ENCODE measurements at regions not wholly inside any gene's neighbourhood (a gene's known extent, or its start where the extent isn't known, plus 50 kb on each side); places are given as distances from the start of the nearest gene placed in this dataset.

DNA sequence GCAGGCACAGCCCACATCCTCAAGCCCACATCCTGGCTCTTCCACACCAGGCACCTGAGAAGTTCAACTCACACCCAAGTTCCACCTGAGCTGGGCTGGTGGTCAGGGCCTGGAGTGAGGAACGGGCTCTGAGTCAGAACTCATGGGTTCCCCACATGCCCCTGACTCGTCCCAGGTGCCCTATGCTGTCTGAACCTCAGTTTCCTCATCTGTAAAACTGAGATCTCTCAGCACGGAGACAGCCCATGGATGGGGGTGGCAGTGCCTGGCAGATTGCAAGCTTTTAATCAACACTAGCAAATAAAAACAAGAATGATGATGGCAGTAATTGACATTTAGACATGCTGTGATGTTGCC, 307.8 kb downstream of the NDUFA10 start:
- DNase-seq (no peak), ATAC-seq (no peak)
- intact Hi-C loops (cut with DNase I, micrococcal nuclease): no loop called here

DNA sequence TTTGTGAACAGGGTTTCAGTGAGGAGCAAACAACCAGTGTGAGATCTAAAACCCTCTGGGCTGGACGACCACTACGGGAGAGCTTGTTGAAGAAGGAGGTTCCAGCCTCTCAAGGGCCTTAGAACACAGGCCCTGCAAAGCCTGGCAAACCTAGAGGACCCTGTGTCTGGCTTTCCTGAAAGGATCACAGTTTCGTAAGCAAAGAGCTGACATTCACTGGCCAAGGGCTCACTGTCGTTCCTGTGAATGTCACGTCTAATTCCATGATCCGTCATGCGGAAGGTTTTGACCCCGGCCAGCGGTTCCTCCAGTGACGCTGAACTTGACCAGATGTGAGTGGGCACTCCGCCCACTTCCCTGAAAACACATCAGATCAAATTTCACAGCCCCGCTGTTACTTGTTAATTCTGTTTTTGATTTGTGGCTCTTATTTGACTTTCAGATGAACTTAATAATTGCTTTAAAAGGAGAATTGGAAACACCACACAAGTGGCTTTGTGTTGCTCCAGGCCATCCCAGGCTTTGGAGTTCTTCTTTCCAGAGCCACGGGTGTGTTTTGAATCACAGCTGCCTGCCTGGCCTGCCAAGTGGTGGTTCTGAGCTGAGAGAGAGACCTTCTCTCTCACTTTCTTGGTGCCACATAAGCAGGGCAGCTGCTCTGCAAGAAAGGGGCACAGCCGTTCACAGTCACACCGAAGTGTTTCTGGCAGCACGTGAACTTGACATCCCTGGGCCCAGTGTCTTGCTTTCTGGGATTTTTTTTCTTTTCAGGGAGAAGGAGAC, 308.4 kb downstream of the NDUFA10 start:
- DNase-seq (peak in 1 of 2 donors; percentile 20), ATAC-seq (no peak)
- intact Hi-C loops (cut with DNase I, micrococcal nuclease): no loop called here

DNA sequence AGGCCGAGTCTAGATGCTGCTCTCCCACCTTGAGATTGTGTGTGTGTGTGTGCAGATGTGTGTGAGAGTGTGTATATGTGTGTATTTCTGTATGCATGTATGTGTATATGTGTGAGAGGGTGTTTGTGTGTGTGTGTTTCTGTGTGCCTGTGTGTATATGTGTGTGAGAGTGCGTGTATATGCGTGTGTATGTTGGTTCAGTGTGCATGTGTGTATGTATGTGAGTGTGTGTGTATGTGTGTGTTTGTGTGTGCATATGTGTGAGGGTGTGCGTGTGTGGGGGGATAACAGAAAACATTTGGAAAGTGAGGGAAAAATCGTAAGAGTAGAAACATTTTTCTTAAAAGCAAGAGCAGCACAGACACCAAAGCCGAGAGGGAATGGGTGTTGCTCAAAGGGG, 309.1 kb downstream of the NDUFA10 start:
- ATAC-seq: no peak
- intact Hi-C loops (cut with DNase I, micrococcal nuclease): no loop called here
- no peak for DNase-seq

DNA sequence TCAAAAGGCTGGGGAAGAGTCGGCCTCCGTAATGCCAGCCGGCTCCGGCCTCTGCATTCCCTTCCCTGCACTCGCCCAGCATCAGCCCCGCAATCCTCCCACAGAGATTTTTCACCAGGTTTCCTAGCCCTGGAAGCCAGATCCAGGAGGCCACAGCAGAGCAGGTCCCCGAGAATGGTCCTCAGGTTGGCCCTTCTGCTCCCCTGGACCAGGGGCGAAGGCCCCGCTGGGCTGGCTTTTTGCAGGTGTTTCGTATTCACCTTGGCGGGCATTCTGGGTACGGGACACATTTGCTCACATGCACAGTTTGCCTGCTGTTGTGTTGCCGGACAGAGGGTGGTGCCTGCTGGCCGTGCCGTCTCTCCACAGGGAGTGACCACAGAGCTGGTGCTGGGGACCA, 309.5 kb downstream of the NDUFA10 start:
- ATAC-seq: no peak
- peak in 1 of 2 donors; percentile 19 for DNase-seq
- intact Hi-C loops (cut with DNase I, micrococcal nuclease): no loop called here

DNA sequence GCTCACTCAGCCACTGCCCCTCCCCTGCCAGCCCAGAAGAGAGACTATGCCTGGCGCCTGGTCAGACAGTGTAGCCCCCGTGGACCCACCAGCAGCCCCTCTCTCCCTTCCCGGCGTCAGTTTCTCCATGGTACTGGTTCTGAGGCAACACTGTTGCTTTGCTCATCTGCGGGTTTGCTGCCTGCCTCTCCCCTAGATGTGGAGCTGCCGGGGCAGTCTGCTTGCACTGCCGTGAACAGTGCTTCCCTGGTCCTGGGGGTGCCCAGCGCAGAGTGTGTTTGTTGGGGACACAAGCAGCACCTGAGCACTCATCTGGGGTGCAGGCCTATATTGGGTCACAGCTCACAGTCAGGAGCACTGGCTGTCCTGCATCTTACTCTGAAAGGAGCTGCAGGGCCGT, 309.9 kb downstream of the NDUFA10 start:
- intact Hi-C loops (cut with DNase I, micrococcal nuclease): no loop called here
- ATAC-seq (no peak), DNase-seq (no peak)

DNA sequence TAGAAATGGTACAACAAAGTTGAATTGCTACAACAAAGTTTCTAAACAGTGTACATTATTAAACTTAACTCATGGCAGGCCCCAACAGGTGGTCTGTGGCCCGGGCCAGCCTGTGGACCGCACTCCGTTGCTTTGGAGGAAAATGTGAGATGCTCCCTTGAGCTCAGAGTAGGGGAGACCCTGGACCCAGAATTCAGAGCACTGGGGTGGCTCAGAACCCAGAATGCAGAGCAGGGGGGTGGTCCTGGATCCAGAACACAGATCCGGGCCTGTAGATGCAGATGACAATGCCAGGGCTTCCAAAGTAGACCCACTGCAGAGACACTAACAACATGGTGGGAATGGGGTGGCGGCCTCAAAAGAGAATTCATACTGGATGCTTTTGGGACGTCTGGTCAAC, 311.0 kb downstream of the NDUFA10 start:
- intact Hi-C loops (cut with DNase I, micrococcal nuclease): no loop called here
- ATAC-seq: no peak
- DNase-seq: no peak

DNA sequence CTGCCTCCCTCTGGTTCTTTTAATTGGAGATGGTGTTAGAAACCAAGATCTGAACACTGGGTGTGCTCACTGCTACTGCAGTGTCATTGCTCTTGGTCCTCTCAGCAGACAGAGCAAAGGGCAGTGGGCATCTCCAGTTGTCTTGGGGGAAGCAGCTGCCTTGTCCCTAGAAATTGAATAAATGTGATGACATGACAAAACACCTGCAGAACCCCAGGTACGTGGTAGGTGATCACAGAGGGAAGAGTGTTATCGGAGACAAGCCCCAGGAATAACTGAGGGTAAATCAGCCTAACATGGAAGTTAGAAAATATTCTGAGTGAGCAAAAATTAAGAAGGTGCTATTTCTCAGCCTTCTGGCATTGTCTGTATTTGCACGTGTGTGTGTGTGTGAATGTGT, 311.9 kb upstream of the HDAC4 start:
- no peak for DNase-seq
- intact Hi-C loops (cut with DNase I, micrococcal nuclease): no loop called here
- no peak for ATAC-seq

DNA sequence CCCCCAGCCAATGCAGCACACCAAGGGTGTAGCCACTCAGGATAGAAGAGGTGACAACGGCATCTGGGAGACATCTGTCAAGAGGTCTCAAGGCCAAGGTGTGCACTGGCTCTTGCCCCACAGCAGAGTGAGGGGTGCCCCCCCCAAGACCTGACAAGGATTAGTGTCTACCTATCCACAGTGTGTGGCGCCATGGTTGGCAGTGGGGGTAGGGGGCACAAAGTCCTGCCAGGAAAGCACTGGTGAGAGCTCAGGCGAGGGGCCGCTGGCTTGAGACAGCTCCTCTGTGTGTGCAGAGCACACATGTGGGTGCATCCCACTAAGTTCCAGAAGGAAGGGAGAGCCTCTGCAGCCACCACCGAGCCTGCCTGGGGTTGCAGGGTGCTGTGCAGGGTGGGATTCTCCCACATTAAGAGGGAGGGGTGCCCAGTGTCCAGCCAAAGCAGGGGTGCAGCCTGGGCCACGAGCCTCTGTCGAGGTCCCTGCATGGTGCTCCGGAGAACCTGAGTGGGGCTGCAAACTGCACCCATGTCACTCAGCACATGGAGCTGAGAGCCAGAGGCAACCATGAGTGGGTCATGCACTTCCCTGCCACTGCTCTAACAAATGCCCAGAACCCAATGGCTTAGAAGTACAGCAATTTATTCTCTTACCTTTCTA, 311.2 kb upstream of the HDAC4 start:
- DNase-seq (peak in 1 of 2 donors; percentile 16), ATAC-seq (no peak)
- intact Hi-C loops (cut with DNase I, micrococcal nuclease): no loop called here

DNA sequence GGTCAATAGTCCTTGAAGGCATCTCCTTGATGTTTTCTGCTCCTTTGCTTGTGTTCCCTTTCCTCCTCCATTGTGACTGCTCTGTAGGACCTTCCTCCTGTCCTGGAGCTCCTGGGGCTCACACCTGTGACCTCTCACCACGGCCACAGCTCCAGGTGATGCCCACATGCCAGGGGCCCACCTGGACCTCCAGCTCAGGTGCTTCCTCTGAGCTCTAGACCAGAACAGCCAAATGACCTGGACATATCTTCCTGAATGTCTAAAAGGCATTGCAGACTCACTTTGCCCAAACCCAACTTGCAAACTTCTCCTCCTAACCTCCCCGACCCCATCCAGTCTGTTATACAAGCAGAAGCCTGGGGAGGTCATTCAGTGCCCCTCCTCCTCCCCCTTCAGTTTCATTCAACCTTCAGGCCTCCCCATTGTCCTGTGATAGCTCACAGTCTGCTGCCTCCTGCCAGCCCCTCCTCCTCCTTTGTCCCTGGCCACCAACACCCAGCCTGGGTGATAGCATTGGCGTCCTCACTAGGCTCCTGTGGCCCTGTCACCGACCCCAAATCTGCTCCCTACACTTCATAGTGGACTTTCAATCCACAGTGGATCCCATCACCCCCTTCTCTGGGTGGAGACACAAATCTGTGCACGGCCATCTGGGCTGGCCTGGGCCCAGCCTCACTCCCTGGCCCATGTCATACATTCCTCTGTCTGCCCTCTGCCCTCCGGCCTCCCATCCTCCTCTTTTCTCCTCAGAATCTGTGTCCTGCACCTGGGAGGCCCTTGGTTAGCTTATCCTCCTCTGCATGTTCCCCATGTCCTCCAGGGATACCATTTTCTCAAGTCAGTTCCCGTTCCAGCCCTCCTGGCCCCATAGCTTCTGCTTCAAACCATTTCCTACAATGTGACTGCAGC, 310.4 kb upstream of the HDAC4 start:
- intact Hi-C loops (cut with DNase I, micrococcal nuclease): no loop called here
- DNase-seq (peak in 1 of 2 donors; percentile 8), ATAC-seq (no peak)

DNA sequence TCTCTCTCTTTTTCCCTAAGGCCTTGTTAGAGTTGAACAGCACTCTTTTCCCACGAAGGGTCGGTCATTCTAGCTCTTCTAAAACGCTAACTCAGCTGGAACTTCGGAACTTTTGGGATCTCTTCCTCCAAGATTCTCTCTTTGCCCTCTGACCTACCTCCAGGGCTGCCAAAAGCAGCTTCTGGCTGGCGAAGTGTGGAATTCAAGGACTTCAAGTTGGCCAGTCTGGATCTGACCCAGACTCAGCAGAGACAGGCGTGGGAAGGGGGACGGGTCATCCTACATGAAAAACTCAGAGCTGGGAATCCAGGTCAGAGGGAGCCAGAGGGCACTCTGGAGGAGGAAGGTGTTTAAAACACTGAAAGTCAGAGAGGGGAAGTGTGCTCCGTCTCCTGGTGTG, 305.5 kb upstream of the HDAC4 start:
- ATAC-seq: no peak
- peak in 1 of 2 donors; percentile 9 for DNase-seq
- intact Hi-C loops (cut with DNase I, micrococcal nuclease): no loop called here

DNA sequence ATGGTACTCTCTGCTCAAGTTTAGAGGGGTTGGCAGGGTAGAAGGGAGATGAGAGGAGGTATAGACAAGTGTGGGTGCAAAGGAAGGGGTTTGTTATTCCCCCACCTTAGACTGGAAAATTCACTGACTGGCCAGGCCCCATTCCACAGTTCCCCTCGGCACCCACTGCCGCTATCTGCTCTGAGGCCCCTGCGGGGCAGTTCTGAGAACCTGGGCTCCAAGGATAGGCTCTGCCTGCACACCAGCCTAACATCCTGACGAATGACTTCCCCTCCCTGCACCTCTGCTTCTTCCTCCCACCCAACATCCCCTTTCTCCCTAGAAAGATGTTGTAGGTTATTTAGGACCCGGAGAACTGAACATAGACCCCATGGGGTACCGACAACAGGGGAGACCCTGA, 303.9 kb upstream of the HDAC4 start:
- intact Hi-C loops (cut with DNase I, micrococcal nuclease): no loop called here
- no peak for DNase-seq
- ATAC-seq: no peak

DNA sequence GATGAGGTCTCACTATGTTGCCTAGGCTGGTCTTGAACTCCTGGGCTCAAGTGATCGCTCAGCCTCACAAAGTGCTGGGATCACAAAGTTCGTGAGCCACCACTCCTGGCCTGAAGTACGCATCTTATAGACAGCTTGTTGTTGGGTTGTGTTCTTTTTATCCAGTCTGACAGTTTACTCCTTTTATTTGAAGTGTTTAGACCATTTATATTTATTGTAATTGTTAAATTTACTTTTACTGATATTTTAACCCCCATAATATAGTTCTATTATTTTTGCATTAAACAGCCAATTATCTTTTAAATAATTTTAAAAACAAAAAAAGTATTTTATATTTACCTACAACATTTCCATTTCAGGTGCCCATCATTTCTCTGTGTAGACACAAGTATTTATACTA, 303.0 kb upstream of the HDAC4 start:
- intact Hi-C loops (cut with DNase I, micrococcal nuclease): no loop called here
- ATAC-seq: no peak
- no peak for DNase-seq

DNA sequence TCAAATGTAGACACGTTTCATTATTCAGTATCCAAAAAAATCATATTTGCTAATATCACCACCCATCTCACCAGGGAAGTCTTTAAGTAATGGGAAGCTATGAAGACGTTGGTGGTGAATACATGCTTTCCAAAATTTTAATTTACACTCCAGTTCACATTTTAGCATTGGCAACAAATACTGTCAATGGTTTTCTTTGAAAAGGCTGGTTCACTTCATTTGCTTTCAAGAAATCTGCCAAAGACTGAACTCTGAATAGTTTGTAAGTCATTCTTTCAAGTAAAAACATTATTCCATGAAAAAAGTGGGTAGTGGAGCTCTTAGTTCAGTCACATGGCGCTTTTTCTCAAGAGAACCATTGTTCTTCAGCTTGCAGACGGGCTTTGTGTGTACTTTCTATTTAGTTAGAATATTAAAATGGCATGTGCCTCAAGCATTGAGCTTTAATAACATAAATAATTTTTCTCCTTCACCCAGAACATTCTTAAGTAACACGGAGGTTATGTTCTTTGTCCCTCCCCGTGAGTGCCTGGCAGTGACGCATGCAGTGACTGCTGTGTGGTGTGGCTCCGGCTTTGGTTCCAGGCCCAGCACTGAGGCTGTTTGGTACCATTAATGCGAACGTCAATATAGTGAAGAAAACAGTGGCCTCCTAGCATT, 300.0 kb upstream of the HDAC4 start:
- no peak for DNase-seq

DNA sequence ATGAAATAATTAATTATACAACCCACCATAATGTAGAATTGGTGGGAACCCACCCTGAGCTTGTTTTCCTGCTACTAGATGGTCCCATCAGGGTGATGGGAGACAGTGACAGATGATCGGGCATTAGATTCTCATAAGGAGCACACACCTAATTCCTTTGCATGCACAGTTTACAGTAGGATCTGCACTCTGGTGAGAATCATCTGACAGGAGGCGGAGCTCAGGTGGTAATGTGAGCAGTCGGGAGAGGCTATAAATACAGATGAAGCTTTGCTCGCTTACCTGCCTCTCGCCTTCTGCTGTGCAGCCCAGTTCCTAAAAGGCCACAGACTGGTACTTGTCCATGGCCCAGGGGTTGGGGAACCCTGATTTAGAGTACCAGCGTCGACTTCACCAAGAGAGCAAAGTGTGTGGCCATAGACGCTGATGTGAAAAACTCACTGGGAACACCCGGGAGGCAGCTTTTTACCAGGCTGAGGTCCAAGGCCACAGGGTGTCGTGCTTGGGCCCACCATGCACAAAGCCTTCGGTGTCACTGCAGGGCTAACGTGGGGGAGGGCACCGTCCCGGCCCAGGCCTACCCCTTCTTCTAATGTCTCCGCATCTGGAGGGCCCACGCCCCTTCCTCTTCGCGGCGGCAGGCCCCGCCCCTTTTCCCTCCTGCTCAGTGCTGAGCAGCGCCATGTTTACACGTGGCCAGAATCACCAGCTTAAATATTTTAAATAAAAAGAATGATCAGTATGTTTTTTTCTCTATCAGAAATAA, 296.8 kb upstream of the HDAC4 start:
- no peak for ATAC-seq
- no peak for DNase-seq
- intact Hi-C loops (cut with DNase I, micrococcal nuclease): no loop called here

More for the DNA sequence above, 300.0 kb upstream of the HDAC4 start:
- intact Hi-C loops (cut with DNase I, micrococcal nuclease): no loop called here
- ATAC-seq: no peak

DNA sequence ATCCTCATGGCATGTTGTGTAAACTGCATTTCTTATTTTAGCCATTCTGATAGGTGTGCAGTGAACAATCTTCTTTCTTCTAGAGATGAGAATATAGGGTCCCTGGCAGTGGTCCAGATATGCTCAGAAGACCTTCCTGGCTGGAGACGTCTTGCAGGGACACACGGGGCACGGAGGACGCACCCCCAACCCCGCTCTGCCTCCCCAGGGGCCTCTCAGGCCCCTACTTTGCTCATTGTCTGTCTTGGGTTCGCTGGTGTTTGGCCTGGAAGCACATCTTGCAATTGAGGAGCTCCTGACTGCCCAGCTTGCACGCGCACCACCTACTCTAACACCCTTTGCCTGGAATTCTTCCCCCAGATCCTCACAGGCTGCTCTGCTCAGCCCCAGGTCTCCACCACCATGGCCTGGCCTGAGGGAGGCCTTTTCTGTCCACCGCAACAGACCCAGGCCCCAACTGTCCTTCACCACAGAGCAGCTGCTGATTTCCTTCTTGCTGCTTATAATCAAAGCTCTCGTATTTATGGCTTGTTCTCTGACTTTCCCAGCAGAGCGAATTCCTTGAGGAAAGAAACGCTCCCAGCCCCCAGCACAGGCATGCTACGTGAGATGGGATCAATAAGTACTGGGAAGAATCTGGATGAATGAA, 295.9 kb upstream of the HDAC4 start:
- intact Hi-C loops (cut with DNase I, micrococcal nuclease): no loop called here
- DNase-seq (no peak), ATAC-seq (no peak)

DNA sequence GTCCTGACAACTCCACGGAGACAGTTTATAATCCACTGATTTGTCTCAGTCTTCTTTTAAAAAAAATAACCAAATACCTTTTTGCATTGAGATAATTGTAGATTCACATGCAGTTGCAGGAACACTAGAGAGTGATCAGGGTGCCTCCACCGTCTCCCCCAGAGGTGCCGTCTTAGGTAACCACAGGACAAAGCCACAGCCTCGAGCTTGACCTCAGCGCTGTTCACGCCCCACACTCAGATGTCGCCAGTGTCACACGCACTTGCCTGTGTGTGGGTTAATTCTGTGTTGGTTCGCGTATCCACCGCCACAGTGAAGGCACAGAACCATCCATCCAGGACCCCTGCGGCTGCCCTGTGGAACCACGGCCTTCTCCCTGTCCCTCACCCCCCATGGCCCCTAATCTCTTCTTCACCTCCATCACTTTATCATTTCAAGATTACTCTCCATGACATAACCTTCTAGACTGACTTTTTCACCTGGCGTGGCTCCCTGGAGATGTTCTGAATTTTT, 295.0 kb upstream of the HDAC4 start:
- intact Hi-C loops (cut with DNase I, micrococcal nuclease): no loop called here
- DNase-seq (no peak), ATAC-seq (no peak)

DNA sequence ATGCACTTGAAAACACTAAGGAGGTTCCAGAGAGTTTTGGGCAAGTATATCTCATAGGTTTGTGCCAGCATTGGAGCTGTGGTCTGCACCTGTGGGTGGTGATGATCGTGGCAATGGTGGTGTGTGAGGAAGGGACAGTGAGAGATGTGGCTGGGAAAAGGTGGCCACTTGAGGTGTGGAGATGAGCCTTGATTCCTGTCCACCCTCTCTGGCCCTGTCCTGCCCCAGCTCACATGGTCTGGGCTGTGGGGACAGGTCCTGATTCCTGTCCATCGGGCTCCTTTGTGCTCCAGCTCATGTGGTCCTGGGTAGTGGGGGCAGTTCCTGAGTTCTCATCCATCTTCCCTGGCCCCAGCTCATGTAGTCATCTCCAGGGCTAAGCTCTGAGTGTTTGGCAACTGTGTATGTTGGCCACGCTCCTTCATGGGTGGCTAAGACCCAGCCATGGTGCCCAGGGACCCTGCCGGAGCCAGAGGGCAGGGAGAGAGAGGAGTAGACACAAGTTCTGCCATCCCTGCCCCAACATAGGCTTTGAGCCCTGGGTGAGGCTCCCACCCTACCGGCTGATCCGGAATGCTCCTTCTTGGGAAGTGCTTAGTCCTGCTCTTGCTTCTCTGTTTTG, 294.4 kb upstream of the HDAC4 start:
- no peak for DNase-seq
- no peak for ATAC-seq

DNA sequence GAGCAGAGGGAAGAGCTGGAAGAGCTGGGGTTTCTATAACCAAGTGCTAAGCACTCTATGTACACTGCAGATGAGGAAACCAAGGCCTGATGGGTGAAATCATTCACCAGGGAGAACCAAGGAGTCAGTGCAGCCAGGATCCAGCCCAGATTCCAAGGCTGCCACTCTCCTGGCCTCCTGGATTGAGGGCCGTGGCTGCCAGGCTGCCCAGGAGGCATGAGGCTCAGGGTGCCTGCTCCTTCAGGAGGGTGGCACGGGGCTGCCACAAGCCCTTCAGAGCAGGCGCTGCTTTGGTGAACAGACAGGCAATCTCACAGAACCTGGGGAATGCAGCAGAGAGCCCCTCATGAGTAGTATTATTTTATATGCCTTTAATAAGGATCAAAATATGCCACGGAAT, 293.7 kb upstream of the HDAC4 start:
- intact Hi-C loops (cut with DNase I, micrococcal nuclease): no loop called here
- ATAC-seq: no peak
- no peak for DNase-seq

More for the DNA sequence above, 294.4 kb upstream of the HDAC4 start:
- intact Hi-C loops (cut with DNase I, micrococcal nuclease): no loop called here

Measured in left colon (tissue), 2 donors.